ENCODE measurements at regions not wholly inside any gene's neighbourhood (a gene's known extent, or its start where the extent isn't known, plus 50 kb on each side); places are given as distances from the start of the nearest gene placed in this dataset.

GRCh38 chr12:76631741-76632140, 72.2 kb upstream of the OSBPL8 start:
- no peak for FAIRE-seq

DNA sequence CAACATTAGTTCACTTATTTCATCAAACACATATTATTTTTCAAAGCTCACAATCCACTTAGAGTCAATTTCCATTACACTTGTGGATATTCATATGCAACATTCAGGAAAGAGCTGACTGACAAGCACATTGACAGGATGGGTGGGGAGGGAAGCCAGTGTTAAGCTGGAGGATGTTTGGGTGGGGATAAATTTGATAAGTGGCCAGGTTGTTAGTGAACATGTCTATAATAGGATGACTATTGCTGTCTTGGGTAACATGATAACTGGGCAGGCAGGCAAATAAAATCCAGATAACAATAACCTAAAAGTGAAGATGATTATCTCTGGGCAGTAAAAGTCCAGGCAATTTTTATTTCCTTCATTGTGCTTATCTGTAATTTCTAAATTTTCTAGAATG, 73.8 kb upstream of the OSBPL8 start:
- FAIRE-seq: no peak
- TF ChIP-seq SPI1 (IDR thresholded peaks at IDR 0.05; ENCODE audit: low read depth, low read length): no peak
- TF ChIP-seq POU2F2 (IDR thresholded peaks at IDR 0.05; ENCODE audit: low read depth, low read length): no peak
- TF ChIP-seq POLR2AphosphoS5 (IDR thresholded peaks at IDR 0.05; ENCODE audit: low read depth, low read length): no peak
- no peak for TF ChIP-seq PAX5 (IDR thresholded peaks at IDR 0.05; ENCODE audit: insufficient read depth, low read length, severe bottlenecking)
- no peak for TF ChIP-seq TAF1 (IDR thresholded peaks at IDR 0.05; ENCODE audit: low read depth, low read length)
- no peak for TF ChIP-seq POLR2A (IDR thresholded peaks at IDR 0.05; ENCODE audit: low read depth, low read length)
- no peak for DNase-seq (ENCODE audit: insufficient read length, low spot score)

More at GRCh38 chr12:76631741-76632140, 72.2 kb upstream of the OSBPL8 start:
- no peak for TF ChIP-seq POLR2A (IDR thresholded peaks at IDR 0.05; ENCODE audit: low read depth, low read length)
- TF ChIP-seq POU2F2 (IDR thresholded peaks at IDR 0.05; ENCODE audit: low read depth, low read length): no peak
- no peak for TF ChIP-seq SPI1 (IDR thresholded peaks at IDR 0.05; ENCODE audit: low read depth, low read length)
- no peak for TF ChIP-seq TAF1 (IDR thresholded peaks at IDR 0.05; ENCODE audit: low read depth, low read length)
- no peak for DNase-seq (ENCODE audit: insufficient read length, low spot score)

GRCh38 chr12:76634133-76634532, 74.6 kb upstream of the OSBPL8 start:
- no peak for DNase-seq (ENCODE audit: insufficient read length, low spot score)
- FAIRE-seq: no peak
- TF ChIP-seq SPI1 (IDR thresholded peaks at IDR 0.05; ENCODE audit: low read depth, low read length): no peak
- TF ChIP-seq POLR2AphosphoS5 (IDR thresholded peaks at IDR 0.05; ENCODE audit: low read depth, low read length): no peak
- TF ChIP-seq PAX5 (IDR thresholded peaks at IDR 0.05; ENCODE audit: insufficient read depth, low read length, severe bottlenecking): no peak
- no peak for TF ChIP-seq POLR2A (IDR thresholded peaks at IDR 0.05; ENCODE audit: low read depth, low read length)
- no peak for TF ChIP-seq TAF1 (IDR thresholded peaks at IDR 0.05; ENCODE audit: low read depth, low read length)
- TF ChIP-seq POU2F2 (IDR thresholded peaks at IDR 0.05; ENCODE audit: low read depth, low read length): no peak

DNA sequence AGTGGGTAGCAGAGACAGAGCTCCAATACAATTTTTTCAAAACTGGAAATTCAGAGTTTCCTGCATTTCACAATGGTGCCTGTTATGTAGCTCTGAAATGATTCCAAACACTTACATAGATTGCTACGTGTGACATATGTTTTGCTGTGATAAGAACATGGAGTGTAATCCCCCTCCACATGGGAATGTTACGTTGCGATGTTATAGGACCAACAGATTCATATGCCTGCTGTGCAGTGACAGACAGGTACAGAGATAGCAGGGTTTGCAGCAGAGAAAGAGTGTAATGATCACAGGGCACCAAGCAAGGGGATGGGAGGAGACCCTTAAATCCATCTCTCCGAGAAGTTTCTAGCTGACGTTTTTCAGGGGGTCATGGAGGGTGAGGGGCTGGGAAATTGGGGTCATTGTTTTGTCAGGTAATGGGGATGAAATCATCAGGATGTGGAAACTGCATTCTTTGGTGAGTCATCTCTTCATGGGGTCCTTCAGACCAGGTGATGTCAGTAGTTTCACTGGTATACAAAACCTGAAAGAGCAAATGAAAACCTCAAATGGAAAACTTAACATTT, 76.6 kb upstream of the OSBPL8 start:
- TF ChIP-seq POLR2A (IDR thresholded peaks at IDR 0.05; ENCODE audit: low read depth, low read length) (no peak), SPI1 (IDR thresholded peaks at IDR 0.05; ENCODE audit: low read depth, low read length) (no peak), TAF1 (IDR thresholded peaks at IDR 0.05; ENCODE audit: low read depth, low read length) (no peak), POLR2AphosphoS5 (IDR thresholded peaks at IDR 0.05; ENCODE audit: low read depth, low read length) (no peak), POU2F2 (IDR thresholded peaks at IDR 0.05; ENCODE audit: low read depth, low read length) (no peak), PAX5 (IDR thresholded peaks at IDR 0.05; ENCODE audit: insufficient read depth, low read length, severe bottlenecking) (no peak)
- no peak for DNase-seq (ENCODE audit: insufficient read length, low spot score)
- FAIRE-seq: no peak

DNA sequence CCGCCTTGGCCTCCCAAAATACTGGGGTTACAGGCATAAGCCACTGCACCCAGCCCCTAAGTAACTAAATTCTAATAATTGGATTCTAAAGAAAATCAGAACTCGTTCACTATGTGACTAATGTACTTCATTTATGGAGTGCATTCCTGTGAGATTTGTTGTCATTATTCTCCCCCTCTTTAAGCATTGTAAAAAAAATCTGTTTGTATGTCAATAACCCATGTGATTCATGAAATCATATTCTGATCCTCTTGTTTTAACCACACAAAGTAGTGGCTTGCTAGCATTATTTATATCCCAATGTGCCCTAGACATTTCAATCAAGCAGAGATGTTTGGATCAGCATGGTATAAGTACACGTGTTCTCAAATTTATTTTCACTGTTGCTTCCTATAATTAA, 78.2 kb upstream of the OSBPL8 start:
- no peak for FAIRE-seq
- no peak for DNase-seq (ENCODE audit: insufficient read length, low spot score)
- TF ChIP-seq TAF1 (IDR thresholded peaks at IDR 0.05; ENCODE audit: low read depth, low read length): no peak
- no peak for TF ChIP-seq POLR2AphosphoS5 (IDR thresholded peaks at IDR 0.05; ENCODE audit: low read depth, low read length)
- no peak for TF ChIP-seq SPI1 (IDR thresholded peaks at IDR 0.05; ENCODE audit: low read depth, low read length)
- no peak for TF ChIP-seq POU2F2 (IDR thresholded peaks at IDR 0.05; ENCODE audit: low read depth, low read length)
- no peak for TF ChIP-seq POLR2A (IDR thresholded peaks at IDR 0.05; ENCODE audit: low read depth, low read length)
- no peak for TF ChIP-seq PAX5 (IDR thresholded peaks at IDR 0.05; ENCODE audit: insufficient read depth, low read length, severe bottlenecking)

DNA sequence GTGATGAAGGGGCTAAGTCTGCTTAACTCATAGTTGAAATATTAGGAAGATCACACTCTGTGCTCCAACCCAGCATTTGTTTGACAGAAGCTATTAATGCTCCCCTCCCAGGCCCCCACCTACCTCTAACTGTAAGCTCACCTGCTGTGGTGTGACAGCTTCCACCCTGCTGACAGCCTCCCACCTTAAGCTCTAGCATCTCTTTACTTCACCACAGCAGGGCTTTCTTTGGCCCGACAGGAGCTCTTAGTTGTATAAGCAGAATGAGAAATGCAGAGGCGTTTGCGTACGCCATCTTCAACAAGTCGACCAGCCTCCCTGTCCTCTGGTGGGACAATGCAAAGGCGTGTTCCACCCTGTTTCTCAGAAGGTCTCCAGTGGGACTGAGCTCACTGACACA, 80.1 kb upstream of the OSBPL8 start:
- TF ChIP-seq POU2F2 (IDR thresholded peaks at IDR 0.05; ENCODE audit: low read depth, low read length) (no peak), PAX5 (IDR thresholded peaks at IDR 0.05; ENCODE audit: insufficient read depth, low read length, severe bottlenecking) (no peak), POLR2A (IDR thresholded peaks at IDR 0.05; ENCODE audit: low read depth, low read length) (no peak), SPI1 (IDR thresholded peaks at IDR 0.05; ENCODE audit: low read depth, low read length) (no peak), TAF1 (IDR thresholded peaks at IDR 0.05; ENCODE audit: low read depth, low read length) (no peak), POLR2AphosphoS5 (IDR thresholded peaks at IDR 0.05; ENCODE audit: low read depth, low read length) (no peak)
- DNase-seq (ENCODE audit: insufficient read length, low spot score): no peak
- FAIRE-seq: no peak

DNA sequence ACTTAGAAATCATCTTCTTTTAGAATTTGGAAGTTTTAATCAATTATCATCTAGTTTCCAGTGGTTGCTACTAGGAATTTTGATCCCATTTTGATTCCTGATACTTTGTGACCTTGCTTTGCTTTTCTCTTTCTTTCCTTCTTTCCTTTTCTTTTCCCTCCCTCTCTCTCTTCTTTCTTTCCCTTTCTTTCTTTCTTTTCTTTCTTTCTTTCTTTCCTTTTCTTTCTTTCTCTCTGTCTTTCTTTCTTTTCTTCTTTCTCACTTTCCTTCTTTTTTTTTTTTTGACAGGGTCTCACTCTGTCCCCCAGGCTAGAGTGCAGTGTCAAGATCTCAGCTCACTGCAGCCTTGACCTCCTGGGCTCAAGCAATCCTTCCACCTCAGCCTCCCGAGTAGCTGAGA, 81.5 kb upstream of the OSBPL8 start:
- DNase-seq (ENCODE audit: insufficient read length, low spot score): no peak
- no peak for TF ChIP-seq POU2F2 (IDR thresholded peaks at IDR 0.05; ENCODE audit: low read depth, low read length)
- no peak for TF ChIP-seq POLR2AphosphoS5 (IDR thresholded peaks at IDR 0.05; ENCODE audit: low read depth, low read length)
- no peak for TF ChIP-seq TAF1 (IDR thresholded peaks at IDR 0.05; ENCODE audit: low read depth, low read length)
- no peak for TF ChIP-seq SPI1 (IDR thresholded peaks at IDR 0.05; ENCODE audit: low read depth, low read length)
- TF ChIP-seq PAX5 (IDR thresholded peaks at IDR 0.05; ENCODE audit: insufficient read depth, low read length, severe bottlenecking): no peak
- no peak for TF ChIP-seq POLR2A (IDR thresholded peaks at IDR 0.05; ENCODE audit: low read depth, low read length)
- no peak for FAIRE-seq

DNA sequence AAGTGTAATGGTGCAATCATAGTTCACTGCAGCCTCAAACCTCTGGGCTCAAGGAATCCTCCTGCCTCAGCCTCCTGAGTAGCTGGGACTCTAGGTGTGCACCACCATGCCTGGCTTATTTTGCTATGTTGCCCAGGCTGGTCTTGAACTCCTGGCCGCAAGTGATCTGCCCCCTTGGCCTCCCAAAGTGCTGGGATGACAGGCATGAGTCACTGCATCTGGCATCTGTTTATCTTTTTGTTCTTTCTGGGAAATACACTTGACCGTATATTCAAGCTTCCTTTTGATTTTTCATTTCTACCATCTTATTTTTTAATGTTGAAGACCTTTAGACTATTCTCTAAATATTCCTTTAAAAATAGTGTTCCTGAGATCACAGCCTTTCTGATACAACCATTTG, 82.4 kb upstream of the OSBPL8 start:
- no peak for TF ChIP-seq POU2F2 (IDR thresholded peaks at IDR 0.05; ENCODE audit: low read depth, low read length)
- TF ChIP-seq SPI1 (IDR thresholded peaks at IDR 0.05; ENCODE audit: low read depth, low read length): no peak
- no peak for TF ChIP-seq TAF1 (IDR thresholded peaks at IDR 0.05; ENCODE audit: low read depth, low read length)
- FAIRE-seq (no peak), DNase-seq (ENCODE audit: insufficient read length, low spot score) (no peak)

- TF ChIP-seq PAX5 (IDR thresholded peaks at IDR 0.05; ENCODE audit: insufficient read depth, low read length, severe bottlenecking) (no peak), TAF1 (IDR thresholded peaks at IDR 0.05; ENCODE audit: low read depth, low read length) (no peak), POLR2A (IDR thresholded peaks at IDR 0.05; ENCODE audit: low read depth, low read length) (no peak), POU2F2 (IDR thresholded peaks at IDR 0.05; ENCODE audit: low read depth, low read length) (no peak), SPI1 (IDR thresholded peaks at IDR 0.05; ENCODE audit: low read depth, low read length) (no peak), POLR2AphosphoS5 (IDR thresholded peaks at IDR 0.05; ENCODE audit: low read depth, low read length) (no peak)
- no peak for FAIRE-seq
- no peak for DNase-seq (ENCODE audit: insufficient read length, low spot score)
These were observed 83.9 kb upstream of the OSBPL8 start for GRCh38 chr12:76643438-76643837.

- DNase-seq (ENCODE audit: insufficient read length, low spot score): no peak
- FAIRE-seq: no peak
- TF ChIP-seq PAX5 (IDR thresholded peaks at IDR 0.05; ENCODE audit: insufficient read depth, low read length, severe bottlenecking) (no peak), POLR2A (IDR thresholded peaks at IDR 0.05; ENCODE audit: low read depth, low read length) (no peak)
These were observed 85.4 kb upstream of the OSBPL8 start for GRCh38 chr12:76644950-76645349.
